GM06990 (cell line): ENCODE measurements at regions not wholly inside any gene's neighbourhood (a gene's known extent, or its start where the extent isn't known, plus 50 kb on each side); places are given as distances from the start of the nearest gene placed in this dataset.

ENCODE experiments used
- DNase-seq: peaks from one replicate; pipeline ENCODE4 v3.0.0-alpha.2; 2011; ENCODE audit not compliant: insufficient read length; ENCODE audit errors: extremely low read depth
- H3K27me3 ChIP-seq: replicated peaks from 2 replicates; pipeline ENCODE4 v1.6.0; 2011; ENCODE audit warnings: low read length; ENCODE audit not compliant: control insufficient read depth, insufficient read depth
- H3K36me3 ChIP-seq: 2 replicates; pipeline ENCODE4 v1.5.1; 2011; ENCODE audit warnings: low read length; ENCODE audit not compliant: control insufficient read depth, insufficient read depth
- H3K4me3 ChIP-seq: replicated peaks from 2 replicates; pipeline ENCODE4 v1.5.1; 2011; ENCODE audit warnings: low read depth, mild to moderate bottlenecking, control low read depth, low read length
- CTCF ChIP-seq: IDR thresholded peaks from 2 replicates; pipeline ENCODE4 v1.5.1; 2011; ENCODE audit warnings: low read length, control low read depth, mild to moderate bottlenecking, inconsistent platforms; ENCODE audit not compliant: insufficient read depth, poor library complexity, severe bottlenecking

- TF ChIP-seq CTCF, result no peak
- no peak overlapping the region for H3K4me3 ChIP-seq
- H3K27me3 ChIP-seq, result no peaks in the 10 kb centered on the region
- no peak for DNase-seq
- no peaks in the 10 kb centered on the region for H3K36me3 ChIP-seq
Observed at GRCh38 chr6:14742680-14743079, 503.2 kb upstream of the JARID2 start.

DNA sequence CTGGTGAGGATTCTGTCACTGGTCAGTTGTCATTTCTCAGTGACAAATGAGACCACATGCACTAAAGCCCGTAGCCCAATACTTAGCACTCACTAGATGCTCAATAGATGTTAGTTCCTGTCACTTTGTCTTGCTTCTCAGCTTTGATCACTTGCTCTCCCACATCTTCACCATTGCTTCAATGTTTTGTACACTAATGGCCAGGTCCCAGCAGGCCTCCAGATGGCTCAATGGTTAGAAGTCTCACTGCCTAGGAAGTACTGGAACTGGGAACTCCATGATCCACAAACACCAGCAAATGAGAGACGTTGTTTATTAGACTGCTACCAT is 502.8 kb upstream of the JARID2 start:
- TF ChIP-seq CTCF, result no peak
- no peak for DNase-seq
- H3K36me3 ChIP-seq, result no peaks in the 10 kb centered on the region
- H3K4me3 ChIP-seq, result no peak overlapping the region
- H3K27me3 ChIP-seq, result no peaks in the 10 kb centered on the region

GRCh38 chr6:14743474-14744211 is 502.2 kb upstream of the JARID2 start:
- Histone ChIP-seq H3K36me3 (no peaks in the 10 kb centered on the region), H3K4me3 (no peak overlapping the region), H3K27me3 (no peaks in the 10 kb centered on the region)
- TF ChIP-seq CTCF, result no peak
- DNase-seq, result no peak

GRCh38 chr6:14744212-14744556 is 501.7 kb upstream of the JARID2 start:
- no peaks in the 10 kb centered on the region for H3K36me3 ChIP-seq
- no peak overlapping the region for H3K4me3 ChIP-seq
- DNase-seq, result no peak
- TF ChIP-seq CTCF, result no peak
- no peaks in the 10 kb centered on the region for H3K27me3 ChIP-seq

- Histone ChIP-seq H3K4me3 (no peak overlapping the region), H3K27me3 (no peaks in the 10 kb centered on the region), H3K36me3 (no peaks in the 10 kb centered on the region)
- DNase-seq, result no peak
- no peak for TF ChIP-seq CTCF
Observed at GRCh38 chr6:14746139-14746837, 499.6 kb upstream of the JARID2 start.
